ENCODE measurements at regions not wholly inside any gene's neighbourhood (a gene's known extent, or its start where the extent isn't known, plus 50 kb on each side); places are given as distances from the start of the nearest gene placed in this dataset.

DNA sequence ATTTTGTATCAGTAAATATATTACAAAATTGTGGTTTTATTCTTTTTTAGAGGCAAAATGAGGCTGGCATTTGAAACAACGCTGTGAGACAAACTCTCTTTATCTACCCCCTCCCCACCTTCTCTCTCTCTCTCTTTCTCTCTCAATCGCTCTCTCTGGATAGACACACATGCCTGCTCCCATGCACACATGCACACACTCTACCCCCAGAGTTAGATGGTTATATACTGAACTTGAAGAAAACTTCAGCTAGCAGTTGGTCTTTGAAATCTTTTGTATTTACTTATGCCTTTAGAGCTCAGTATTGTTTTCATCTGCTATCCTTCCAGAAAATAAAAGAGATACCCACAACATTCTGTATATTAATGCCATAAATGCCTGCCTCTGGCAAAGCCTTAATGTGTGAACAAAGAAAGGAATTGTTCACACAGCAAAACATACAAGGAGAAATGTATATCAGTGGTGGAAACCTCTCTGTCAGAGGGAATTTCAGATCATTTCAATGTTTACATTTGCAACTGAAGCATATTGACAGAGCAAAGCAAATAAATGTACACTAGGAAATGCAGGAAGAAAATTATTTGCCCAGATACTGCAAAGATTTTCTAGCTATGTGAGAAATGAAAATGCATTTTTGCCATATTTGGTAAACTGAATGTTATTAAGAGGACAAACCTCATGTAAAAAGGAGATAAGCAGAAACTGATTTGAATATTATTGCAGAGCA, 217.0 kb upstream of the UBE2E3 start:
- TF ChIP-seq, protein P1, sequence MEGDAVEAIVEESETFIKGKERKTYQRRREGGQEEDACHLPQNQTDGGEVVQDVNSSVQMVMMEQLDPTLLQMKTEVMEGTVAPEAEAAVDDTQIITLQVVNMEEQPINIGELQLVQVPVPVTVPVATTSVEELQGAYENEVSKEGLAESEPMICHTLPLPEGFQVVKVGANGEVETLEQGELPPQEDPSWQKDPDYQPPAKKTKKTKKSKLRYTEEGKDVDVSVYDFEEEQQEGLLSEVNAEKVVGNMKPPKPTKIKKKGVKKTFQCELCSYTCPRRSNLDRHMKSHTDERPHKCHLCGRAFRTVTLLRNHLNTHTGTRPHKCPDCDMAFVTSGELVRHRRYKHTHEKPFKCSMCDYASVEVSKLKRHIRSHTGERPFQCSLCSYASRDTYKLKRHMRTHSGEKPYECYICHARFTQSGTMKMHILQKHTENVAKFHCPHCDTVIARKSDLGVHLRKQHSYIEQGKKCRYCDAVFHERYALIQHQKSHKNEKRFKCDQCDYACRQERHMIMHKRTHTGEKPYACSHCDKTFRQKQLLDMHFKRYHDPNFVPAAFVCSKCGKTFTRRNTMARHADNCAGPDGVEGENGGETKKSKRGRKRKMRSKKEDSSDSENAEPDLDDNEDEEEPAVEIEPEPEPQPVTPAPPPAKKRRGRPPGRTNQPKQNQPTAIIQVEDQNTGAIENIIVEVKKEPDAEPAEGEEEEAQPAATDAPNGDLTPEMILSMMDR (conservative IDR thresholded peaks at IDR 0.05; ENCODE audit: low read depth, low read length): no peak
- no peak for TF ChIP-seq RAD21 (IDR thresholded peaks at IDR 0.05; ENCODE audit: low read length)
- no peak for TF ChIP-seq CHD1 (IDR thresholded peaks at IDR 0.05; ENCODE audit: low read depth, low read length)
- no peak for TF ChIP-seq MAZ (IDR thresholded peaks at IDR 0.05; ENCODE audit: borderline replicate concordance, low read depth, low read length)
- no peak for TF ChIP-seq SMC3 (IDR thresholded peaks at IDR 0.05; ENCODE audit: low read depth, low read length)
- TF ChIP-seq CEBPB (IDR thresholded peaks at IDR 0.05; ENCODE audit: low read depth, low read length): no peak
- no peak for TF ChIP-seq BHLHE40 (IDR thresholded peaks at IDR 0.05; ENCODE audit: low read depth, low read length)
- TF ChIP-seq, protein P2, sequence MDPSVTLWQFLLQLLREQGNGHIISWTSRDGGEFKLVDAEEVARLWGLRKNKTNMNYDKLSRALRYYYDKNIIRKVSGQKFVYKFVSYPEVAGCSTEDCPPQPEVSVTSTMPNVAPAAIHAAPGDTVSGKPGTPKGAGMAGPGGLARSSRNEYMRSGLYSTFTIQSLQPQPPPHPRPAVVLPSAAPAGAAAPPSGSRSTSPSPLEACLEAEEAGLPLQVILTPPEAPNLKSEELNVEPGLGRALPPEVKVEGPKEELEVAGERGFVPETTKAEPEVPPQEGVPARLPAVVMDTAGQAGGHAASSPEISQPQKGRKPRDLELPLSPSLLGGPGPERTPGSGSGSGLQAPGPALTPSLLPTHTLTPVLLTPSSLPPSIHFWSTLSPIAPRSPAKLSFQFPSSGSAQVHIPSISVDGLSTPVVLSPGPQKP (IDR thresholded peaks at IDR 0.05; ENCODE audit: borderline replicate concordance, low read depth, low read length): no peak
- no peak for TF ChIP-seq MXI1 (IDR thresholded peaks at IDR 0.05; ENCODE audit: borderline replicate concordance, low read depth, low read length)
- TF ChIP-seq RFX5 (IDR thresholded peaks at IDR 0.05; ENCODE audit: low read depth, low read length): no peak
- no peak for TF ChIP-seq POLR2A (IDR thresholded peaks at IDR 0.05; ENCODE audit: low read depth, low read length)
- no peak for TF ChIP-seq FOS (IDR thresholded peaks at IDR 0.05; ENCODE audit: low read depth, low read length)
